SK-N-SH treated with all-trans-retinoic acid at 6 μM for 48 hours (cell line): ENCODE measurements at regions not wholly inside any gene's neighbourhood (a gene's known extent, or its start where the extent isn't known, plus 50 kb on each side); places are given as distances from the start of the nearest gene placed in this dataset.

Source experiments
- GLIS3 ChIP-seq: fragments of 250-450 bp; sonication (Bioruptor Pico); IDR thresholded peaks from 2 replicates; pipeline ENCODE4 v1.5.0; 2020; ENCODE audit warnings: mild to moderate bottlenecking, moderate library complexity
- OSR1 ChIP-seq: fragments of 250-450 bp; sonication (Bioruptor Pico); IDR thresholded peaks from 2 replicates; pipeline ENCODE4 v1.8.0; 2022; ENCODE audit warnings: moderate library complexity, mild to moderate bottlenecking, inconsistent platforms
- TF ChIP-seq, protein P1 (sequence below): fragments of 250-450 bp; sonication (Bioruptor Pico); IDR thresholded peaks from 2 replicates; pipeline ENCODE4 v1.5.1; 2020; ENCODE audit warnings: low read depth, mild to moderate bottlenecking, moderate library complexity
- TF ChIP-seq, protein P2 (sequence below): fragments of 250-450 bp; sonication (Bioruptor Pico); IDR thresholded peaks from 2 replicates; pipeline ENCODE4 v1.8.0; 2020; ENCODE audit warnings: mild to moderate bottlenecking, moderate library complexity, borderline replicate concordance

DNA sequence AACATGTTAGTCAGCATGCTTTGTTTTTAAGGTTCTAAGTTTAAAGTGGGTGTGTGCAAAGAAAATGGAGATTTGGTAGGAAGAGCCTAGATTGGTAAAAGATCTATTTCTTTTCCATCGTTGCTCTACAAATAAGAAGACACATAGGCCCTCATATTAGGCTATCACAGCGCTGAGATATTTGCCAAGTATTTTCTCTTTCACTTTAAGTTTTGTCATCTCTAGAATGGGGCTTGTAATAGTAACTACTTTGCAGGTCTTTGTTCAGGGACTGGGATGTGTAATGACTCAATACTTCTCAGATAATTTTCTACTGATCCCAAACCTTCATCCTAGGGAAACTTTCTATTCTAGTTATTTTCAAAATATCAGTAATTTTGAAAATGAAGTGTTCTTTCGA lies 917.7 kb upstream of the SLC10A2 start:
- TF ChIP-seq, protein P1, sequence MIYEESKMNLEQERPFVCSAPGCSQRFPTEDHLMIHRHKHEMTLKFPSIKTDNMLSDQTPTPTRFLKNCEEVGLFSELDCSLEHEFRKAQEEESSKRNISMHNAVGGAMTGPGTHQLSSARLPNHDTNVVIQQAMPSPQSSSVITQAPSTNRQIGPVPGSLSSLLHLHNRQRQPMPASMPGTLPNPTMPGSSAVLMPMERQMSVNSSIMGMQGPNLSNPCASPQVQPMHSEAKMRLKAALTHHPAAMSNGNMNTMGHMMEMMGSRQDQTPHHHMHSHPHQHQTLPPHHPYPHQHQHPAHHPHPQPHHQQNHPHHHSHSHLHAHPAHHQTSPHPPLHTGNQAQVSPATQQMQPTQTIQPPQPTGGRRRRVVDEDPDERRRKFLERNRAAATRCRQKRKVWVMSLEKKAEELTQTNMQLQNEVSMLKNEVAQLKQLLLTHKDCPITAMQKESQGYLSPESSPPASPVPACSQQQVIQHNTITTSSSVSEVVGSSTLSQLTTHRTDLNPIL = no peak
- TF ChIP-seq OSR1 (CRISPR knock-in tag) = no peak
- TF ChIP-seq GLIS3 (CRISPR knock-in tag) = no peak
- TF ChIP-seq, protein P2, sequence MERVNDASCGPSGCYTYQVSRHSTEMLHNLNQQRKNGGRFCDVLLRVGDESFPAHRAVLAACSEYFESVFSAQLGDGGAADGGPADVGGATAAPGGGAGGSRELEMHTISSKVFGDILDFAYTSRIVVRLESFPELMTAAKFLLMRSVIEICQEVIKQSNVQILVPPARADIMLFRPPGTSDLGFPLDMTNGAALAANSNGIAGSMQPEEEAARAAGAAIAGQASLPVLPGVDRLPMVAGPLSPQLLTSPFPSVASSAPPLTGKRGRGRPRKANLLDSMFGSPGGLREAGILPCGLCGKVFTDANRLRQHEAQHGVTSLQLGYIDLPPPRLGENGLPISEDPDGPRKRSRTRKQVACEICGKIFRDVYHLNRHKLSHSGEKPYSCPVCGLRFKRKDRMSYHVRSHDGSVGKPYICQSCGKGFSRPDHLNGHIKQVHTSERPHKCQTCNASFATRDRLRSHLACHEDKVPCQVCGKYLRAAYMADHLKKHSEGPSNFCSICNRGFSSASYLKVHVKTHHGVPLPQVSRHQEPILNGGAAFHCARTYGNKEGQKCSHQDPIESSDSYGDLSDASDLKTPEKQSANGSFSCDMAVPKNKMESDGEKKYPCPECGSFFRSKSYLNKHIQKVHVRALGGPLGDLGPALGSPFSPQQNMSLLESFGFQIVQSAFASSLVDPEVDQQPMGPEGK (CRISPR knock-in tag) = no peak
